Prostate gland (tissue), 2 donors: ENCODE measurements at regions not wholly inside any gene's neighbourhood (a gene's known extent, or its start where the extent isn't known, plus 50 kb on each side); places are given as distances from the start of the nearest gene placed in this dataset.

Experiments
- DNase-seq: peaks from one replicate; pipeline ENCODE4 v3.0.0-alpha.2; 2019; ENCODE audit warnings: low spot score
- H3K27ac ChIP-seq, 2 donors: fragments of 200-600 bp; sonication (generic); 2 replicates each; pipeline ENCODE4 v1.5.1; 2017 to 2019
- H3K27me3 ChIP-seq: fragments of 200-600 bp; sonication (generic); replicated peaks from 2 replicates; pipeline ENCODE4 v1.5.1; 2019; ENCODE audit not compliant: insufficient read depth
- H3K36me3 ChIP-seq, 2 donors: fragments of 200-600 bp; sonication (generic); 1 replicate in 1 of 2; 2 replicates in 1 of 2; pipeline versions ENCODE4 v1.5.1 to v1.8.1; 2017 to 2019
- H3K4me1 ChIP-seq: fragments of 200-600 bp; sonication (generic); replicated peaks from 2 replicates; pipeline ENCODE4 v1.5.1; 2019
- H3K4me3 ChIP-seq, 2 donors: fragments of 200-600 bp; sonication (generic); 2 replicates each; pipeline ENCODE4 v1.5.1; 2017 to 2019
- H3K9me3 ChIP-seq: fragments of 200-600 bp; sonication (generic); 2 replicates; pipeline ENCODE4 v1.5.1; 2017
- POLR2A ChIP-seq: fragments of 450-650 bp; IDR thresholded peaks from one replicate; pipeline ENCODE4 v1.6.1; 2016; ENCODE audit warnings: antibody characterized with exemption, mild to moderate bottlenecking
- POLR2AphosphoS5 ChIP-seq: sonication (generic); formaldehyde crosslinking; IDR thresholded peaks from one replicate; pipeline ENCODE4 v1.6.1; 2017; ENCODE audit warnings: antibody characterized with exemption
- WGBS: methylation state at CpG from one replicate; pipeline ENCODE4 v1.1.5; 2018; 5-methylcytosine and 5-hydroxymethylcytosine counted together
- intact Hi-C: fragments of 100-400 bp; cut with DNase I; formaldehyde crosslinking; loops from one replicate; pipeline ENCODE4 v1.14.2; 2022
- TF ChIP-seq, protein P1 (sequence below), 4 experiments: fragments of 200-600 bp in 2 of 4; fragments of 450-650 bp in 2 of 4; sonication (generic) in 2 of 4; IDR thresholded peaks; 1 replicate in 3 of 4; 2 replicates in 1 of 4; pipeline ENCODE4 v1.5.1; 2016 to 2019; ENCODE audit warnings: antibody characterized with exemption in 4 of 4, mild to moderate bottlenecking in 2 of 4, moderate library complexity in 2 of 4

- TF ChIP-seq POLR2A (no peak), POLR2AphosphoS5 (no peak)
- TF ChIP-seq, protein P1, sequence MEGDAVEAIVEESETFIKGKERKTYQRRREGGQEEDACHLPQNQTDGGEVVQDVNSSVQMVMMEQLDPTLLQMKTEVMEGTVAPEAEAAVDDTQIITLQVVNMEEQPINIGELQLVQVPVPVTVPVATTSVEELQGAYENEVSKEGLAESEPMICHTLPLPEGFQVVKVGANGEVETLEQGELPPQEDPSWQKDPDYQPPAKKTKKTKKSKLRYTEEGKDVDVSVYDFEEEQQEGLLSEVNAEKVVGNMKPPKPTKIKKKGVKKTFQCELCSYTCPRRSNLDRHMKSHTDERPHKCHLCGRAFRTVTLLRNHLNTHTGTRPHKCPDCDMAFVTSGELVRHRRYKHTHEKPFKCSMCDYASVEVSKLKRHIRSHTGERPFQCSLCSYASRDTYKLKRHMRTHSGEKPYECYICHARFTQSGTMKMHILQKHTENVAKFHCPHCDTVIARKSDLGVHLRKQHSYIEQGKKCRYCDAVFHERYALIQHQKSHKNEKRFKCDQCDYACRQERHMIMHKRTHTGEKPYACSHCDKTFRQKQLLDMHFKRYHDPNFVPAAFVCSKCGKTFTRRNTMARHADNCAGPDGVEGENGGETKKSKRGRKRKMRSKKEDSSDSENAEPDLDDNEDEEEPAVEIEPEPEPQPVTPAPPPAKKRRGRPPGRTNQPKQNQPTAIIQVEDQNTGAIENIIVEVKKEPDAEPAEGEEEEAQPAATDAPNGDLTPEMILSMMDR (IDR thresholded peaks at IDR 0.05) = no peak
- intact Hi-C loops = no loop called here
- no peaks in the 10 kb centered on the region for H3K27me3 ChIP-seq
Measured at GRCh38 chr4:81808011-81808672, 336.4 kb upstream of the RASGEF1B start.

GRCh38 chr4:81807386-81807785 is 335.7 kb upstream of the RASGEF1B start:
- no peaks in the 10 kb centered on the region for H3K9me3 ChIP-seq
- intact Hi-C loops = no loop called here
- TF ChIP-seq, protein P1 (IDR thresholded peaks at IDR 0.05) = no peak
- TF ChIP-seq POLR2AphosphoS5 (no peak), POLR2A (no peak)
- H3K4me1 ChIP-seq = no peaks in the 10 kb centered on the region
- DNase-seq = no peak
- 82% methylated on average over 7 of the region's 7 CpGs for WGBS
- no peaks in the 10 kb centered on the region for H3K27me3 ChIP-seq
- H3K27ac ChIP-seq = no peak overlapping the region
- no peak overlapping the region for H3K4me3 ChIP-seq
- H3K36me3 ChIP-seq = no peaks in the 10 kb centered on the region

More at GRCh38 chr4:81808011-81808672, 336.4 kb upstream of the RASGEF1B start:
- Histone ChIP-seq H3K36me3 (no peaks in the 10 kb centered on the region), H3K9me3 (no peaks in the 10 kb centered on the region), H3K4me3 (no peak overlapping the region), H3K27ac (no peak overlapping the region), H3K4me1 (no peaks in the 10 kb centered on the region)
- no peak for DNase-seq
- 35% methylated on average over 2 of the region's 2 CpGs for WGBS

- no peaks in the 10 kb centered on the region for H3K9me3 ChIP-seq
- no peak for DNase-seq
- no peaks in the 10 kb centered on the region for H3K4me1 ChIP-seq
- 94% methylated on average over 1 of the region's 1 CpG for whole genome bisulfite sequencing
- H3K27me3 ChIP-seq = no peaks in the 10 kb centered on the region
- intact Hi-C loops = no loop called here
- no peak overlapping the region for H3K27ac ChIP-seq
- no peaks in the 10 kb centered on the region for H3K36me3 ChIP-seq
- H3K4me3 ChIP-seq = no peak overlapping the region
- TF ChIP-seq, protein P1 (IDR thresholded peaks at IDR 0.05) = no peak
- no peak for TF ChIP-seq POLR2AphosphoS5
Measured at GRCh38 chr4:81806485-81806884, 334.8 kb upstream of the RASGEF1B start.

- TF ChIP-seq, protein P1 (IDR thresholded peaks at IDR 0.05) = no peak
- no peak for TF ChIP-seq POLR2A
- TF ChIP-seq POLR2AphosphoS5 = no peak
Measured at GRCh38 chr4:81804849-81805248, 333.1 kb upstream of the RASGEF1B start.

GRCh38 chr4:81802285-81802846 is 330.7 kb upstream of the RASGEF1B start:
- Histone ChIP-seq H3K4me1 (no peaks in the 10 kb centered on the region), H3K36me3 (no peaks in the 10 kb centered on the region), H3K9me3 (no peaks in the 10 kb centered on the region), H3K27ac (no peak overlapping the region), H3K27me3 (no peaks in the 10 kb centered on the region), H3K4me3 (no peak overlapping the region)
- 71% methylated on average over 5 of the region's 5 CpGs for WGBS
- intact Hi-C loops = no loop called here
- TF ChIP-seq, protein P1 (IDR thresholded peaks at IDR 0.05) = no peak
- no peak for TF ChIP-seq POLR2A
- no peak for TF ChIP-seq POLR2AphosphoS5
- no peak for DNase-seq

More at GRCh38 chr4:81804849-81805248, 333.1 kb upstream of the RASGEF1B start:
- Histone ChIP-seq H3K27ac (no peak overlapping the region), H3K9me3 (no peaks in the 10 kb centered on the region), H3K36me3 (no peaks in the 10 kb centered on the region), H3K4me3 (no peak overlapping the region), H3K27me3 (no peaks in the 10 kb centered on the region), H3K4me1 (no peaks in the 10 kb centered on the region)
- intact Hi-C loops = no loop called here
- WGBS = 50% methylated on average over 1 of the region's 1 CpG
- no peak for DNase-seq
